HG02870 (cell line): ENCODE measurements at regions not wholly inside any gene's neighbourhood (a gene's known extent, or its start where the extent isn't known, plus 50 kb on each side); places are given as distances from the start of the nearest gene placed in this dataset.

Experiments used
- ATAC-seq: cut with Tn5 transposase; IDR thresholded peaks from one replicate; pipeline ENCODE4 v1.9.1; 2021; ENCODE audit warnings: mild to moderate bottlenecking, moderate library complexity; ENCODE audit not compliant: unreplicated experiment

- ATAC-seq = no peak
These were observed 159.3 kb upstream of the B3GAT1 start for GRCh38 chr11:134571301-134571700.

GRCh38 chr11:134569195-134569594 lies 157.2 kb upstream of the B3GAT1 start:
- ATAC-seq = no peak

DNA sequence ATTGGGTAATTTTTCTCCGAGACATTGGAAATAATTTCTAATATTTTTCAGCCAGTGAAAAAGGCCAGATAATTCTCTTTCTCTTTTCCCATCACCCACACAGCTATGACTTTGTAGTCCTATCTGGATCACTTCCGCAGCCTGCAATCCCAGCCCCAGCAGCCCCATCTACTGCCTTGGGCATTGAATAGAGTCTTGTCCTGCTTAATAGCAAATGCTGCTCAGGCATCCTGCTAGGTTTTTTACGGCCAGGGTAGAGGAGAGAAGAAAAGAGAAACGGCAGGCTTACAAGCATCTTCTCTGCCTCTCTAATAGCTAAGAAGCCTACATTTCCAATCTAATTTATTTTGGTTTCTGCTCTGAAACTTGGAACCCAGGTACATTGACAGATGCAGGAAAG lies 154.3 kb upstream of the B3GAT1 start:
- no peak for ATAC-seq

DNA sequence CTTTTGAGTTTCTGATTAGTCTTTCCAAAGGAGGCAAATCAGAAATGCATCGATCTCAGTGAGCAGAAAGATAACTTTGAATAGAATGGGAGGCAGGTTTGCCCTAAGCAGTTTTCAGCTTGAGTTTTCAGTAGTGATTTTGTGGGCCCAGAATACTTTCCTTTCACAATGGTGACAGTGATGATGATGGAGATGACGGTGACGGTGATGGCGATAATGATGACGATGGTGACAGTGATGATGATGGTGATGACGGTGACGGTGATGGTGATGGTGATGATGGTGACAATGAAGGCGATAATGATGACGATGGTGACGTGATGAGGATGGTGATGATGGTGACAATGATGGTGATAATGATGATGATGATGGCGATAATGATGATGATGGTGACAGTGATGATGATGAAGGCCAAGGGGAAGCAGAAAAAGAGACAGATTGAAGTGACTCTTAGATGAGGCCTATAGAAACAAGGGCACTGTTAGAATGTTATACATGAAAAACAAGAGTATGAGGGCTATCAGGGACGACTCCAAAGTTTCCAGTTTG lies 153.4 kb upstream of the B3GAT1 start:
- no peak for ATAC-seq

DNA sequence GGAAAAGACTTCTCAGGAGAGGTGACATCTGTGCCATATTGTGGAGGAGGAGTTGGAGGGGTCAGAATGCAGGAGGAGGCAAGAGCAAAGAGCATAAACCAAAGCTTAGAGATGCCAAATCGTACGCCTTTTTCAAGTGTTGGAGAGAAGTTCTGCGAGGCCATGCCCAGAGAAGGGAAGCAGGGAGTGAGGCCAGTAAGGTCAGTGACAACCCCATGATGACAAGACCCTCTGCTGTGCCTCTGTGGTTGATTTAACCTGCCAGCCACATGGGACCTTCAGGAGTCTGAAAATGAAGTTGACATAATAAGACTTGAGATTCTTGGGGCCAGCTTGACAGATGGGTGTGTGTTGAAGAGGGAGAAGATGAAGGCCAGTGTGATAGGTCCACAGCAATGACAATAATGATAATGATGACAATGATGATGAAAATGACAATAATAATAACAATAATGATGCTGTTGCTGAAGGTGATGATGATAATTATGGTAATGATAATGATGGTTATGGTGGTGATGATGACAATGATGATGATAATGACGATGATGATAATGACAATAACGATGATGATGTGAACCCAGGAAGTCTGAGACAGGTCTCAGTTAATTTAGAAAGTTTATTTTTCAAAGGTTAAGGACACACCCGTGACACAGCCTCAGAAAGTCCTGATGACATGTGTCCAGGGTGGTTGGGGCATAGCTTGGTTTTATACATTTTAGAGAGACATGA lies 152.6 kb upstream of the B3GAT1 start:
- ATAC-seq = no peak

DNA sequence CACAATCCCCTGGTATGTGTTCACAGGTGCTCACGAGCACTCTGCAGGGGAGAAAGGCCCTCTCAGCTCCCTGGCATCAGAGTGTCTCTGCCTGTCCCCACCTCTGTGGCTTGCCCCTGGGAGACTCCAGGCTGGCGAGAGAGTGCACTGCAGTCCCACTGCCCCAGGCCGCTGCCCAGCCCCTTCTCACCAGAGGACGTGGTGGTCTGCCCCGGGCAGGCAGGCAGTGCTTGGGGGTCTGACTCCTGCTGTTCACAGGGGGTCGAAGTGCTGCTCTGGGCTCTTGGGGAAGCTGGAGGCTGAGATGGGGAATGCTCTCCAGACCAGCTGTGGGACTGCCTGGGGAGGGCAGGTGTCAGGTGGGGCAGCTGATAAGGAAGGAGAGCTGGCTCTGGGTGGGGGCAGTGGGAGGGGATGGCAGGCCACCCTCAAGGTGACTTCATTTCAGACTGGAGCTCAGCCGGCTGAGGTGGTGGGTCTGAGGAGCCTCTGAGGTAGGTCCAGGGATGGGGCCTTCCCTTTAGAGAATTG lies 151.0 kb upstream of the B3GAT1 start:
- no peak for ATAC-seq

- no peak for ATAC-seq
These were observed 150.2 kb upstream of the B3GAT1 start for GRCh38 chr11:134562196-134562595.

- ATAC-seq = no peak
These were observed 149.3 kb upstream of the B3GAT1 start for GRCh38 chr11:134561331-134561720.

GRCh38 chr11:134560566-134561330 lies 148.7 kb upstream of the B3GAT1 start:
- no peak for ATAC-seq

DNA sequence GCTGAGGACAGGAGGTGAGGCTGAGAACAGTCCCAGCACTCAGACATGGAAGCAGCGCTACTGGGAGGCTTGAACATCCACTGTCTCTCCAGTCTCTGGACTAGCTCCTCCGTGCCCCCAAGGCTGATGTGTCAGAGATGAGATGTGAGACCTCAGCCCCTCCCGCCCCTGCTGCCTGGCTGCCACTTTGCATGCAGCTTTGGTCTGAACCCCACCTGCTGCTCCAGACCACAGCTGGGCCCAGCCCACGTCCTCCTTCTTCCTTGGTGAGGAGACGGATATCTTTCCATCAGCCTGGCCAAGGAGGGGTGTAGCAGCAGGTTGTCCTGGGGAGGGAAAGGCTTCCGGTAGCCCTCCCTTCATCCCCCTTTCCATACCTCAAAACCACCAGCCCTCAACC lies 148.0 kb upstream of the B3GAT1 start:
- no peak for ATAC-seq

GRCh38 chr11:134559602-134559962 lies 147.5 kb upstream of the B3GAT1 start:
- no peak for ATAC-seq

GRCh38 chr11:134558916-134559601 lies 147.0 kb upstream of the B3GAT1 start:
- no peak for ATAC-seq

DNA sequence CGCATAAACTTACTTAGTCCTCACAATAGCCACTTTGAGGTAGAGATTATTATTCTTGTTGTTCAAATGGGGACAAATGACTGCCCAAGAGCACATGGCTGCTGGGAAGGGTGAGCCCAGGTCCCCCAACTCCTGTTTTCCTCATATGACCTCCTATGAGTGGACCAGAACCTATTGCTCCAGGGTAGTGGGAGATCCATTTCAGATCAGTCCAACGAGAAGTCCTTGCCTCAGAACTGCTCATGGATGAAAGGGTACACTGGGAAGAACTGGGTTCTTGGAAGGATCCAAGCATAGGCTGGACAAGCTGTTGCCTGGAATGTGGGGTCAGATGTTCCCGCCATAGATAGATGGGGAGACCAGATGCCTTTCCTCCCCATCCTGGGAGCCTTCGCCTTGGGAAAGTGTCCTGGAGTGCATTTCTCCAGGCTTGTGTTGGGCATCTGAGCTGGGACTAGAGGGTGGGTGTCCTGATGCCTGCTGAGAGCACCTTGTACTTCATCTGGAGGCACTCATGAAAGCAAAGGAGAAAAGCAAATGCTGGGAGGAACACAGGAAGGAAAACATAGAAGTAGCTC lies 146.3 kb upstream of the B3GAT1 start:
- ATAC-seq = no peak

GRCh38 chr11:134557571-134558257 lies 145.7 kb upstream of the B3GAT1 start:
- ATAC-seq = no peak

DNA sequence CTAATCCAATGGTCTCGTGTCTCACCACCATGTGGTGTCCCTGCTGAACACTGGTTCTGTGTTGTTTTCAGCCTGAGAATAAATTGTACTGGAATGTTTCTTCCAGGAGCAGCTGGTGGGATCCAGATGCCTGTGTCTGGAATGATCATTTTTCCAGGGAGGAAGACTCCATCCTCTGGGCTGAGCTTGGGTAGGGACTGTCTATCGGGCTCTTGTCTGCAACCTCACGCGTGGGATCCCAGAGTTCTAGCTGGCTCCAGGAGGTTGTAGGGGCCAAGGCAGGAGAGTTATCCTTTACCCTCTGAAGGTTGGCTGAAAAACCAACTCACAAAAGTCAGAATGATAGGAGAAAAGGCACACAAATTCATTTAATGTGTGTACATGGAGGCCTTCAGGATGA lies 144.1 kb upstream of the B3GAT1 start:
- ATAC-seq = no peak

DNA sequence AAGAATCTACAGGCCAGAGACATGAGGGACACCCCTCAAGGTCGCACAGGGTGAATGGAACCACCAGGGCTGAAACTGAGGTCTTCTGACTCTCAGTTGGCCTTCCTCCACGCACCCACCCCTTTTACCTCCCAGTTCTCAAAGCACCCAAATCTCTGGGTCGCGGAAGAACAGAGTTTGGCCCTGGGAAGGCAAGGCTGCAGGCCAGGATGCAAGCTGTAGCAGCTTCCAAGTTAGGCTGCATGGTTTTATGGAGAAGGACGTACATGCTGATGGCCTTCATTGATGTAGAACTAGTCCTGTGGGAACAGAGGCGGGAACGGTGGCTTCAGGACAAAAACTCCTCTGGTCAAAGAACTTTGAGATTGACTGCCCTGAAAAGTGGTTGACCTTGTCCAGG lies 143.5 kb upstream of the B3GAT1 start:
- no peak for ATAC-seq

GRCh38 chr11:134554861-134555260 lies 142.8 kb upstream of the B3GAT1 start:
- ATAC-seq = no peak

- ATAC-seq = no peak
These were observed 142.1 kb upstream of the B3GAT1 start for GRCh38 chr11:134554106-134554505.

GRCh38 chr11:134552749-134553148 lies 140.7 kb upstream of the B3GAT1 start:
- ATAC-seq = no peak

GRCh38 chr11:134545521-134545920 lies 133.5 kb upstream of the B3GAT1 start:
- ATAC-seq = no peak
